HepG2 (cell line): ENCODE measurements at regions not wholly inside any gene's neighbourhood (a gene's known extent, or its start where the extent isn't known, plus 50 kb on each side); places are given as distances from the start of the nearest gene placed in this dataset.

ENCODE experiments used
- ATAC-seq: fragments of 200-7000 bp; cut with Tn5 transposase; 3 replicates; pipeline ENCODE4 v1.9.1; 2020; ENCODE audit warnings: mild to moderate bottlenecking, moderate library complexity
- BruUV-seq: library from RNA; stranded (reverse); fragments of 400-500 nt; replicated peaks from 2 replicates; lab custom pipeline; 2021; lab: Mats Ljungman, UMichigan
- CTCF ChIA-PET: fragments of 300-600 bp; formaldehyde crosslinking; extraction: SDS; loops from one replicate; lab custom pipeline; 2021; ENCODE audit warnings: low total read pairs, inconsistent platforms, low intra/inter-chr PET ratio; lab: Yijun Ruan, JAX
- POLR2A ChIA-PET: fragments of 350-600 bp; sonication (Branson Sonifier 250); formaldehyde crosslinking; loops from one replicate; lab custom pipeline; 2020; ENCODE audit warnings: antibody characterized with exemption, inconsistent platforms; lab: Yijun Ruan, JAX
- DNase-seq: peaks from one replicate; pipeline ENCODE4 v3.0.0-alpha.2; 2015; ENCODE audit warnings: low spot score
- FAIRE-seq: peaks from 3 replicates; lab custom pipeline; 2011; peaks lifted over from hg19 to GRCh38; lab: Jason Lieb, UNC
- H2AFZ ChIP-seq: one replicate; pipeline ENCODE4 v1.6.1; 2011; ENCODE audit warnings: low read length, inconsistent platforms
- H3K27ac ChIP-seq: fragments of 300-600 bp; 3 replicates; pipeline ENCODE4 v1.8.0; 2011; ENCODE audit warnings: mixed run types, mild to moderate bottlenecking, mixed read lengths, low read length, inconsistent platforms; ENCODE audit not compliant: insufficient read depth; ENCODE audit errors: extremely low read length
- H3K27me3 ChIP-seq, 2 experiments: fragments of 200-600 bp in 1 of 2; 2 replicates in 1 of 2; 3 replicates in 1 of 2; pipeline versions ENCODE4 v1.6.0 to v1.8.0; 2011; ENCODE audit warnings: low read length in 2 of 2, mild to moderate bottlenecking in 2 of 2, moderate library complexity in 2 of 2, inconsistent platforms in 1 of 2; ENCODE audit not compliant: insufficient read depth in 2 of 2, control insufficient read depth in 1 of 2
- H3K36me3 ChIP-seq, 2 experiments: fragments of 200-600 bp in 1 of 2; replicated peaks in 1 of 2; 2 replicates in 1 of 2; 3 replicates in 1 of 2; pipeline versions ENCODE4 v1.5.1 to v1.8.0; 2011; ENCODE audit warnings: low read length in 2 of 2, inconsistent platforms in 1 of 2; ENCODE audit not compliant: insufficient read depth in 2 of 2, control insufficient read depth in 1 of 2
- H3K4me1 ChIP-seq: 2 replicates; pipeline ENCODE4 v1.5.1; 2012; ENCODE audit warnings: low read length, inconsistent platforms; ENCODE audit not compliant: insufficient read depth
- H3K4me2 ChIP-seq: 2 replicates; pipeline ENCODE4 v1.6.0; 2011; ENCODE audit warnings: low read depth, low read length, inconsistent platforms
- H3K4me3 ChIP-seq, 3 experiments: fragments of 200-600 bp in 1 of 3; sonication (generic), shearing (Covaris generic) in 1 of 3; replicated peaks in 1 of 3; 2 replicates each; pipeline ENCODE4 v1.5.1; 2011 to 2016; ENCODE audit warnings: low read length in 3 of 3, inconsistent platforms in 2 of 3, low read depth in 2 of 3, mild to moderate bottlenecking in 2 of 3, control low read depth in 1 of 3, mixed read lengths in 1 of 3; ENCODE audit not compliant: insufficient read depth in 1 of 3
- H3K79me2 ChIP-seq: one replicate; pipeline ENCODE4 v1.6.1; 2011; ENCODE audit warnings: low read length, inconsistent platforms; ENCODE audit not compliant: insufficient read depth
- H3K9ac ChIP-seq: 2 replicates; pipeline ENCODE4 v1.6.0; 2011; ENCODE audit warnings: mild to moderate bottlenecking, low read depth, low read length, inconsistent platforms; ENCODE audit not compliant: insufficient read depth
- H3K9me3 ChIP-seq: 2 replicates; pipeline ENCODE4 v1.5.1; 2012; ENCODE audit warnings: mild to moderate bottlenecking, low read length
- H4K20me1 ChIP-seq: 2 replicates; pipeline ENCODE4 v1.6.0; 2011; ENCODE audit warnings: inconsistent platforms, mild to moderate bottlenecking, low read length, moderate library complexity; ENCODE audit not compliant: insufficient read depth
- ARNT ChIP-seq: fragments of 450-650 bp; IDR thresholded peaks from 2 replicates; pipeline ENCODE4 v1.6.1; 2017
- MIER2 ChIP-seq: IDR thresholded peaks from 2 replicates; pipeline ENCODE4 v1.6.1; 2016; ENCODE audit warnings: missing biosample characterization, missing genetic modification reagents
- MIER3 ChIP-seq: IDR thresholded peaks from 2 replicates; pipeline ENCODE4 v1.6.1; 2016; ENCODE audit warnings: missing compliant biosample characterization, borderline replicate concordance
- POGZ ChIP-seq: sonication (generic); formaldehyde crosslinking; IDR thresholded peaks from 2 replicates; pipeline ENCODE4 v1.4.0; 2020; ENCODE audit warnings: mild to moderate bottlenecking, missing genetic modification reagents
- ZFP1 ChIP-seq: IDR thresholded peaks from 2 replicates; pipeline ENCODE4 v1.6.1; 2016
- ZMYM2 ChIP-seq: sonication (generic); formaldehyde crosslinking; IDR thresholded peaks from 2 replicates; pipeline ENCODE4 v1.8.0; 2022; ENCODE audit warnings: mild to moderate bottlenecking, missing genetic modification reagents
- ZNF101 ChIP-seq: sonication (generic); formaldehyde crosslinking; IDR thresholded peaks from 2 replicates; pipeline ENCODE4 v1.4.0; 2020; ENCODE audit warnings: mild to moderate bottlenecking, low read depth, missing genetic modification reagents, borderline replicate concordance
- ZNF205 ChIP-seq: IDR thresholded peaks from 2 replicates; pipeline ENCODE4 v1.6.1; 2018; ENCODE audit warnings: missing biosample characterization, missing genetic modification reagents
- ZNF264 ChIP-seq: sonication (generic); formaldehyde crosslinking; IDR thresholded peaks from 2 replicates; pipeline ENCODE4 v1.4.0; 2020; ENCODE audit warnings: missing genetic modification reagents
- ZNF367 ChIP-seq: sonication (generic); formaldehyde crosslinking; IDR thresholded peaks from 2 replicates; pipeline ENCODE4 v1.4.0; 2020; ENCODE audit warnings: missing genetic modification reagents, borderline replicate concordance
- ZNF556 ChIP-seq: sonication (generic); formaldehyde crosslinking; IDR thresholded peaks from 2 replicates; pipeline ENCODE4 v1.4.0; 2020; ENCODE audit warnings: mild to moderate bottlenecking, missing genetic modification reagents, borderline replicate concordance
- ZNF557 ChIP-seq: sonication (generic); formaldehyde crosslinking; IDR thresholded peaks from 2 replicates; pipeline ENCODE4 v1.4.0; 2020; ENCODE audit warnings: missing genetic modification reagents
- ZNF567 ChIP-seq: sonication (generic); formaldehyde crosslinking; IDR thresholded peaks from 2 replicates; pipeline ENCODE4 v1.8.1; 2023; ENCODE audit warnings: mild to moderate bottlenecking, missing genetic modification reagents, borderline replicate concordance
- ZNF577 ChIP-seq: sonication (generic); formaldehyde crosslinking; IDR thresholded peaks from 2 replicates; pipeline ENCODE4 v1.4.0; 2020; ENCODE audit warnings: mild to moderate bottlenecking, low read depth, missing genetic modification reagents, borderline replicate concordance
- ZNF660 ChIP-seq: sonication (generic); formaldehyde crosslinking; IDR thresholded peaks from 2 replicates; pipeline ENCODE4 v1.5.1; 2020; ENCODE audit warnings: mild to moderate bottlenecking, low read depth, missing genetic modification reagents, borderline replicate concordance
- ZNF720 ChIP-seq: sonication (generic); formaldehyde crosslinking; IDR thresholded peaks from 2 replicates; pipeline ENCODE4 v1.4.0; 2020; ENCODE audit warnings: missing genetic modification reagents
- WGBS: methylation state at CpG from one replicate; pipeline ENCODE4 v1.1.6; 2017; ENCODE audit warnings: low lambda C conversion rate; 5-methylcytosine and 5-hydroxymethylcytosine counted together
- in situ Hi-C: cut with HindIII; loops from 2 replicates; pipeline ENCODE4 v1.10.0; 2017; ENCODE audit warnings: low pct_unique_long_range_greater_than_20kb; ENCODE audit not compliant: extremely low pct_ligation_motif_present
- intact Hi-C: fragments of 100-400 bp; cut with micrococcal nuclease; formaldehyde crosslinking; loops from one replicate; pipeline ENCODE4 v1.10.0; 2022; ENCODE audit not compliant: unreplicated experiment
- TF ChIP-seq, protein P1 (sequence below): IDR thresholded peaks from 2 replicates; pipeline ENCODE4 v1.6.1; 2016
- TF ChIP-seq, protein P2 (sequence below): sonication (generic); formaldehyde crosslinking; IDR thresholded peaks from 2 replicates; pipeline ENCODE4 v1.4.0; 2020; ENCODE audit warnings: mild to moderate bottlenecking, missing genetic modification reagents
- TF ChIP-seq, protein P3 (sequence below): sonication (generic); formaldehyde crosslinking; IDR thresholded peaks from 2 replicates; pipeline ENCODE4 v1.8.0; 2022; ENCODE audit warnings: missing genetic modification reagents, mild to moderate bottlenecking, inconsistent platforms, borderline replicate concordance
- TF ChIP-seq, protein P4 (sequence below): sonication (generic); formaldehyde crosslinking; IDR thresholded peaks from 2 replicates; pipeline ENCODE4 v1.4.0; 2020; ENCODE audit warnings: mild to moderate bottlenecking, low read depth, missing genetic modification reagents

DNA sequence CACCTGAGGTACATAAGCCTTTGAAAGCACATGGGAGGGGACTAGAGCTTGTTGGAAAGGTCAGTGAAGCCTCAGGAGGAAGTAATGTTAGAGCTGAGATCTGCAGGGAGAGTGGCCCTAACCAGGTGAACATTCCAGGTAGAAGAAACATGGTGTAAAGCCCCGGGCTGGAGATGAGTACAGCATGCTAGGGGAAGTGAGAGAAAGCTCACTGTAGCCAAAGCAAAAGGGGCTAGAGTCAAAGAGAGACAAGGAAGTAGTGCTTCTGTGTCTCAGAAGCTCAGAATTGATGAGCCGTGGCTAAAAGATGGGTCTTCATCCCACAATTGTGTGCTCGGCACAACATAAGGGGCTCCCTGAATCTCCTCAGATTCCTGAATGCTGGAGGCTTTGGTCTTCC, 481.8 kb downstream of the XYLT1 start:
- Histone ChIP-seq H3K4me2 (no peak overlapping the region), H2AFZ (no peak overlapping the region), H3K4me3 (no peak overlapping the region), H3K4me1 (no peaks in the 10 kb centered on the region), H3K27me3 (peaks cover 0 to 5% of the 10 kb centered on the region in 2 experiments; a peak in 2 of 5 replicates)
- ATAC-seq = no peak
- ChIA-PET POLR2A (no interaction called here), CTCF (no interaction called here)
- WGBS = 5% methylated on average over 3 of the region's 3 CpGs
- intact Hi-C loops = no loop called here
- no TSS peak for BruUV-seq
- TF ChIP-seq, protein P1, sequence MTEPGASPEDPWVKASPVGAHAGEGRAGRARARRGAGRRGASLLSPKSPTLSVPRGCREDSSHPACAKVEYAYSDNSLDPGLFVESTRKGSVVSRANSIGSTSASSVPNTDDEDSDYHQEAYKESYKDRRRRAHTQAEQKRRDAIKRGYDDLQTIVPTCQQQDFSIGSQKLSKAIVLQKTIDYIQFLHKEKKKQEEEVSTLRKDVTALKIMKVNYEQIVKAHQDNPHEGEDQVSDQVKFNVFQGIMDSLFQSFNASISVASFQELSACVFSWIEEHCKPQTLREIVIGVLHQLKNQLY (CRISPR knock-in tag) = no peak
- no peak for TF ChIP-seq ZNF577
- TF ChIP-seq, protein P2, sequence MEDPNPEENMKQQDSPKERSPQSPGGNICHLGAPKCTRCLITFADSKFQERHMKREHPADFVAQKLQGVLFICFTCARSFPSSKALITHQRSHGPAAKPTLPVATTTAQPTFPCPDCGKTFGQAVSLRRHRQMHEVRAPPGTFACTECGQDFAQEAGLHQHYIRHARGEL (CRISPR knock-in tag) = no peak
- TF ChIP-seq ZNF720 (CRISPR knock-in tag) = no peak
- no peak for TF ChIP-seq ZNF101 (CRISPR knock-in tag)
- no peak for TF ChIP-seq POGZ
- no peak for TF ChIP-seq ZNF567 (CRISPR knock-in tag)
- TF ChIP-seq ZNF205 (CRISPR knock-in tag) = no peak
- no peak for TF ChIP-seq ZNF264 (CRISPR knock-in tag)
- TF ChIP-seq, all 625 proteins: peak for 0
- Histone ChIP-seq H3K9me3 (no peaks in the 10 kb centered on the region), H3K79me2 (no peaks in the 10 kb centered on the region), H3K9ac (no peak overlapping the region), H3K36me3 (no peaks in the 10 kb centered on the region), H4K20me1 (no peaks in the 10 kb centered on the region), H3K27ac (no peak overlapping the region)
- in situ Hi-C loops = no loop called here
- DNase-seq (no peak), FAIRE-seq (no peak)

DNA sequence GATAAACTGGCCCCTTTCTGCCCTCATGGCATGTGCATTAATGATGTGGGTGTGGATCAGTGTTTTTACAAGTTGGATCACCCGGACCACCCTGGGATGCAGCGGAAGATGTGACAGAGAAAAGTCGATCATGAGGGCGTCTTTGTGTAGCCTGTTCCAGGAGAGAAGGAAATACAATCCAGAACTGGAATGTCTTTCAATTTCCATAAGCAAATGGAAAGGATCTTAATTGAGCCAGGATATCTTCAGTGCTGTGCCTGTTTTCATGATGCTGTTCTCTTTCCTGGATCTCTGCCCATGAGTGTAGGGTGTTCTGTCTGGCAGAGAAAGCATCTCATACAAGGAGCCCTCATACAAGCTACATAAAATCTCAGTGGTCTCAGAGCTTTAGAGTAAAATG, 481.4 kb downstream of the XYLT1 start:
- BruUV-seq = no TSS peak
- in situ Hi-C loops = no loop called here
- 48% methylated on average over 4 of the region's 4 CpGs for WGBS
- Histone ChIP-seq H3K4me1 (no peaks in the 10 kb centered on the region), H3K4me2 (no peak overlapping the region), H3K27ac (no peak overlapping the region), H3K79me2 (no peaks in the 10 kb centered on the region), H4K20me1 (no peaks in the 10 kb centered on the region), H3K4me3 (no peak overlapping the region), H3K27me3 (peaks cover 0 to 5% of the 10 kb centered on the region in 2 experiments; a peak in 2 of 5 replicates), H3K9me3 (no peaks in the 10 kb centered on the region), H3K36me3 (no peaks in the 10 kb centered on the region), H2AFZ (no peak overlapping the region), H3K9ac (no peak overlapping the region)
- ATAC-seq (no peak), FAIRE-seq (no peak), DNase-seq (no peak)
- intact Hi-C loops = no loop called here
- ChIA-PET CTCF (no interaction called here), POLR2A (no interaction called here)
- TF ChIP-seq MIER2 (CRISPR knock-in tag) = no peak
- TF ChIP-seq, protein P3, sequence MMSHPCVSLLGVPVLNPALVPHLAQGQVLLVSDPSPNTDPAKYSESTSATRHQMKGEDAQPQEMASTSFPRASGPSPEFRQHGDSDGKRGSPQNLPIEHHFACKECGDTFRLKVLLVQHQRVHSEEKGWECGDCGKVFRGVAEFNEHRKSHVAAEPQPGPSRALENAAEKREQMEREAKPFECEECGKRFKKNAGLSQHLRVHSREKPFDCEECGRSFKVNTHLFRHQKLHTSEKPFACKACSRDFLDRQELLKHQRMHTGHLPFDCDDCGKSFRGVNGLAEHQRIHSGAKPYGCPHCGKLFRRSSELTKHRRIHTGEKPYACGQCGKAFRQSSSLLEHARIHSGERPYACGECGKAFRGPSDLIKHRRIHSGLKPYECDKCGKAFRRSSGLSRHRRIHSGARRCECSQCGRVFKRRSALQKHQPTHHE (CRISPR knock-in tag) = no peak
- no peak for TF ChIP-seq ZNF557 (CRISPR knock-in tag)
- no peak for TF ChIP-seq ZMYM2 (CRISPR knock-in tag)
- no peak for TF ChIP-seq ZFP1 (CRISPR knock-in tag)
- TF ChIP-seq ZNF660 (CRISPR knock-in tag) = no peak
- no peak for TF ChIP-seq ZNF556 (CRISPR knock-in tag)
- TF ChIP-seq ARNT = no peak
- no peak for TF ChIP-seq MIER3 (CRISPR knock-in tag)
- TF ChIP-seq, protein P4, sequence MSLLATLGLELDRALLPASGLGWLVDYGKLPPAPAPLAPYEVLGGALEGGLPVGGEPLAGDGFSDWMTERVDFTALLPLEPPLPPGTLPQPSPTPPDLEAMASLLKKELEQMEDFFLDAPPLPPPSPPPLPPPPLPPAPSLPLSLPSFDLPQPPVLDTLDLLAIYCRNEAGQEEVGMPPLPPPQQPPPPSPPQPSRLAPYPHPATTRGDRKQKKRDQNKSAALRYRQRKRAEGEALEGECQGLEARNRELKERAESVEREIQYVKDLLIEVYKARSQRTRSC (CRISPR knock-in tag) = no peak
- TF ChIP-seq ZNF367 = no peak
